Activated naive CD4-positive, alpha-beta T cell treated with anti-CD3 and anti-CD28 coated beads, Interleukin-2, amount 50 U/mL, for 72 hours (primary cell): ENCODE measurements at regions not wholly inside any gene's neighbourhood (a gene's known extent, or its start where the extent isn't known, plus 50 kb on each side); places are given as distances from the start of the nearest gene placed in this dataset.

Experiments used
- ATAC-seq, 2 donors: fragments of 150-1000 bp; cut with Tn5 transposase; 2 replicates each; pipeline ENCODE4 v1.10.0; 2021; ENCODE audit warnings: mild to moderate bottlenecking in 2 of 2, moderate library complexity in 2 of 2
- DNase-seq, 2 donors: peaks; one replicate each; pipeline ENCODE4 v3.0.0; 2021 to 2022; ENCODE audit warnings: low spot score in 2 of 2
- H3K27ac Mint-ChIP-seq, 2 donors: one replicate each; pipeline ENCODE4 v1.8.0; 2022; ENCODE audit warnings: mild to moderate bottlenecking in 2 of 2, mixed read lengths in 2 of 2
- H3K36me3 Mint-ChIP-seq, 2 donors: one replicate each; pipeline ENCODE4 v1.8.0; 2022; ENCODE audit warnings: mixed read lengths in 2 of 2
- H3K9me3 Mint-ChIP-seq, 2 donors: one replicate each; pipeline ENCODE4 v1.8.0; 2022; ENCODE audit warnings: mixed read lengths in 2 of 2

DNA sequence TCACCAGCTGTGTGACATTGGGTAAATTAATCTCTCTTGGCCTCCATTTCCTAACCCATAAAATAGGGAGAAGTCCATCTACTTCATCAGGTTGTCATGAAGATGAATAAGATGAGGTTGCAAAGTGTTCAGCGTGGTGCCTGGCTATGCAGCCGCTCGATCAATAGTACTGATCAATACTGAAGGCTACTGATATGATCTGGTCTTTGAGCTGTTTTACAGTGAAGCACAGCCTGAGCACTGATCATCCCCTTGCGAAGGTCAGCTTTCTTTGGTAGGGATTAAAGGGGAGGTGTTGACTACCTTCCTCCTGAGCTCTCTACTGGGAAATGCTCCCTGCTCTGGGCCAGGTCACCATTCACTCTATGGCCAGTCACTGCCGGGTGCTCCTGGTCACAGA lies 108.4 kb upstream of the NOCT start:
- ATAC-seq: no peak
- no peak for DNase-seq
- no peaks in the 10 kb centered on the region for H3K9me3 Mint-ChIP-seq
- H3K27ac Mint-ChIP-seq: no peak overlapping the region
- H3K36me3 Mint-ChIP-seq: no peaks in the 10 kb centered on the region

- H3K27ac Mint-ChIP-seq: no peak overlapping the region
- DNase-seq (no peak), ATAC-seq (no peak)
- H3K9me3 Mint-ChIP-seq: no peaks in the 10 kb centered on the region
- no peaks in the 10 kb centered on the region for H3K36me3 Mint-ChIP-seq
Observed at GRCh38 chr4:138904793-138905192, 110.8 kb upstream of the NOCT start.

- ATAC-seq (no peak), DNase-seq (no peak)
- no peaks in the 10 kb centered on the region for H3K9me3 Mint-ChIP-seq
Observed at GRCh38 chr4:138903185-138903584, 112.4 kb upstream of the NOCT start.

GRCh38 chr4:138902705-138903104 lies 112.9 kb upstream of the NOCT start:
- Mint-ChIP-seq H3K36me3 (no peaks in the 10 kb centered on the region), H3K9me3 (no peaks in the 10 kb centered on the region), H3K27ac (no peak overlapping the region)
- DNase-seq (no peak), ATAC-seq (no peak)

More at GRCh38 chr4:138903185-138903584, 112.4 kb upstream of the NOCT start:
- H3K27ac Mint-ChIP-seq: no peak overlapping the region
- H3K36me3 Mint-ChIP-seq: no peaks in the 10 kb centered on the region

- ATAC-seq (no peak), DNase-seq (no peak)
- Mint-ChIP-seq H3K27ac (no peak overlapping the region), H3K9me3 (no peaks in the 10 kb centered on the region), H3K36me3 (no peaks in the 10 kb centered on the region)
Observed at GRCh38 chr4:138901177-138901576, 114.4 kb upstream of the NOCT start.

DNA sequence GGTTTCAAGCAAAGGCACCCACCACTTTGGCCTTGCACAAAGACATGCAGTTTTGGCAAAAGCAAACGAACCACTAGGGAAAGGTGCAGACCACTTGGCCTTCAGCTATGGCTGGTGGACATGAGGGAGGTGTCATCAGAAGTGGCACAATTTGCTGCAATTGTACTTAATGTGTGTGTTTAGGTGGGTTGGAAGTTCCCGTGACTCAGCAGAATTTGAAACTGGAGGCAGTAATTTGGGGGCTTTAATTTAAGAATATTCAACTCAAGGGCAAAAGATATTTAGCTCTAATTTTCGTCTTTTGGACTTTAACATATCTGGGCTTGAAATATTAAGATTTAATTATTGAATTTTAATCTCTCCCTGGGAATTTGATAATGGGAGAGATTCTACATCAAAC lies 115.6 kb upstream of the NOCT start:
- DNase-seq: no peak
- no peaks in the 10 kb centered on the region for H3K9me3 Mint-ChIP-seq
- peak overlapping the region in 1 of 2 donors; percentile 60 for H3K27ac Mint-ChIP-seq
- H3K36me3 Mint-ChIP-seq: no peaks in the 10 kb centered on the region
- no peak for ATAC-seq

DNA sequence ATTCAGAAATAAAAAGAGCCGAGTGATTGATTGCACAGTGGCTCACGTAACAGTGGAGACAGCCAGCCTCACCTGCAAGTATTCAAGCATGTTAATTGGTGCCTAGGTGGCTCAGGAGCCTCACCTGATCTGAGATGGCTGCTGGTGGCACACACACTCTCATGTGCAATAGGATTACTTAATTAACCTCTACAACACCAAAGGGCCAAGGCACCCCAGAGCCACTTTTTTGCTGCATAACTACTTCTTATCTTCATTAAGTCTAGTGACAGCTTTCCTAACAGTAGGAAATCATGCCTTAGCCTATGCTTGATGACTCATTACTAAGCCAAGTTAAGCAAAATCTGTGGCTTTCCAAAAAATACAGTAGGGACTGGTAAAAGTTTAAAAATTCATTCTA lies 117.3 kb upstream of the NOCT start:
- Mint-ChIP-seq H3K9me3 (no peaks in the 10 kb centered on the region), H3K36me3 (no peaks in the 10 kb centered on the region), H3K27ac (no peak overlapping the region)
- ATAC-seq: peak in 1 of 2 donors; percentile 5
- DNase-seq: no peak

GRCh38 chr4:138897811-138898226 lies 117.8 kb upstream of the NOCT start:
- no peak for DNase-seq
- Mint-ChIP-seq H3K27ac (no peak overlapping the region), H3K36me3 (no peaks in the 10 kb centered on the region), H3K9me3 (no peaks in the 10 kb centered on the region)
- peak; percentile 33 to 78 for ATAC-seq

DNA sequence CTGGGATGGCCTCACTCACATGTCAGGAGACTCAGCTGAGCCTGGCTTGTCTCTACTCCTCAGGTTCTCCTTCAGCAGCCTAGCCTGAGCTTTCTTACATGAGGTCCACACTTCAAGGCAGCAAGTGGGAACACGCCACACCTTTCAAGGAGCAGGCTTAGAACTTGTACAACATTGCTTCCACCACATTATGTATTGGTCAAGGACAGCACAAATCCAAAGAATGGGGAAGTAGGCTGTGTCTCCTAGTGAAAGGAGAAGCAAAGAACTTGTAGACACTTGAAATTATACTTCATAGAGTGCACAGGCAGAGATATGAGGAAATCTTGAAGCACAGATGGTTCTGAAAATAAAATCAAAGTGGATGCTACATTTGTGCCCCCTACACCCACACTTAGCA lies 120.9 kb upstream of the NOCT start:
- no peaks in the 10 kb centered on the region for H3K9me3 Mint-ChIP-seq
- H3K27ac Mint-ChIP-seq: no peak overlapping the region
- no peak for ATAC-seq
- no peak for DNase-seq
- H3K36me3 Mint-ChIP-seq: no peaks in the 10 kb centered on the region

- Mint-ChIP-seq H3K9me3 (no peaks in the 10 kb centered on the region), H3K27ac (no peak overlapping the region), H3K36me3 (no peaks in the 10 kb centered on the region)
- no peak for DNase-seq
- no peak for ATAC-seq
Observed at GRCh38 chr4:138894011-138894410, 121.6 kb upstream of the NOCT start.

DNA sequence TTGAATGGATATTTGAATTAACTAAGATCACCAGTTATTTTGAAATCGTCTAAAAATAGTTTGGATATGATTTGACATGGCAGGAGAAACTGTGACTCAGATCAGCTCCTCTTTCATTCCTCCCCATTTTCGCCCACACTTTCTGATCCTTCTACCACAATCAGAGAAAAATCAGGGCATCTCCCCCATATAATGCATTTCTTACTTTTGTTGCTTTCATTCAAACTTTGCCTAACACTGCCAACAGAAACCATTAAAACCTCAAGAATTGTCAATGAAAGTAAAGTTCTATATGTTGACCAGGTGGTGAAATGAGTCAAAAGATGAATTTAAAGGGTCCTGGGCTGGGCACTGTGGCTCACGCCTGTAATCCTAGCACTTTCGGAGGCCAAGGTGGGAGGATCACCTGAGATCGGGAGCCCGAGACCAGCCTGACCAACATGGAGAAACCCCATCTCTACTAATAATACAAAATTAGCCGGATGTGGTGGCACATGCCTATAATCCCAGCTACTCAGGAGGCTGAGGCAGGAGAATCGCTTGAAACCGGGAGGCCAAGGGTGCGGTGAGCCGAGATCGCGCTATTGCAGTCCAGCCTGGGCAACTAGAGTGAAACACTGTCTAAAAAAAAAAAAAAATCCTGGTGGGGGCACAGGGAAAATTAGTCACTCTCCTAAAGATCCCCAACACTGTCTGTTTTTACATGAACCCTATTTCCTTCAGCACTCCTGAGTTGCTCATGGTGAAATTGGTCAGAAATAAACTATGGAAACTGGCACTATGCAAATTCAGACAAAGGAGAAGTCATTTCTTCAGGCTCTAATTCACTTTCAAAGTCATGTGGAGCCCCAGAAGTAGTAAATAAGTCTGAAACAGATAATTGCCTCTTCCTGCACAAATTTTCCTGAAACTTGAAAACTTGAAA lies 122.8 kb upstream of the NOCT start:
- H3K36me3 Mint-ChIP-seq: no peaks in the 10 kb centered on the region
- ATAC-seq (peak; percentile 75 to 83), DNase-seq (no peak)
- H3K27ac Mint-ChIP-seq: no peak overlapping the region
- no peaks in the 10 kb centered on the region for H3K9me3 Mint-ChIP-seq

DNA sequence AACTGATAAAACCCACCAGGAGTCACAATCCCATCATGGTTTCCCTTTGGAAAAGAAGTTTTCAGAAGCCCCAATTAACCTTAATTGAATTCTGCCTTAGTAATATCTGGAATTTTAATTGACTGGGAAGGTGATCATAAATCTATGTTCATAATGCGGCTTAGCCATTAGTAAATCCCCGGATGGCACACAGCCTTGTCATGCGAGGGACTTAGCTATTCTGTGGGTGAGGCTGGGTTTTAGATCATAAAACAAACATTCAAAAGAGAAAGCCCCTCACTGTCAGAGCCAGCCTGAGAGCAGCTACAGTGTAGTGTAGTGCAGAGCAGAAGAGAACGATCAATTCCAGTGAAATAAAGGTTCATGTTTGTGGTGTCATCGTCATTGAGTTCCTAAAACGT lies 124.0 kb upstream of the NOCT start:
- no peak for ATAC-seq
- Mint-ChIP-seq H3K9me3 (no peaks in the 10 kb centered on the region), H3K27ac (no peak overlapping the region), H3K36me3 (peaks cover 0 to 5% of the 10 kb centered on the region in 2 donors)
- no peak for DNase-seq

DNA sequence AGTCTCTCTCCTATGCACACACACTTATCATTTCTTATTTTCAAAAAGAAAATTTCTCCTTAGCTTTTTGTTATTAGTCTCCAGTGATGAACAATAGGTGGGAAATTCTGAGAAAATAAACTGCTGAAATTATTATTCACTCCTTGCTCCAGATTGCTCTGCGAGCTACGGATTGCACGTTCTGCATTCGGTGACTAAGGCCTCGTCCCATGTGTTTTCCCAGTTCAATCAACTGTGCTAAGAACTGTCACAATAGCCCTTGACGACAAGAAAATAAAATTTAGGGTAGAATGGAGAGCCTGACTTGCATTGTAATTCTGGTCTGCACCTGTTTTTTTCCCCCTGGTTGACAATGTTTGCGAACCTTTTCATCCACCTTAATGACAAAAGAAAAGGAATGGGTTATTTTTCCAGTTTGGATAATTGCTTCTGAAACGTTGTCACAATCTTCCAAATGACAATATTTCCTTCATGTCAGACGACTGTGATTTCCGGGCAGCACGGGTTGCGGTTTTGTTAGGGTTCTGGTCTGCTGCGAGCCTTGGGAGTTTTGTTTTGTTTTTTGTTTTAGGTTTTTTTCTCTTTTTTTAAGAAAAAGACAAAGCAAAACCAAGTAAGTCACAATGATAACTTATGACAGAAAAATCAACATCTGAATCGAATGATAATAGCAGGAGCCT lies 124.5 kb upstream of the NOCT start:
- ATAC-seq (no peak), DNase-seq (no peak)
- Mint-ChIP-seq H3K9me3 (no peaks in the 10 kb centered on the region), H3K36me3 (peaks cover 0 to 5% of the 10 kb centered on the region in 2 donors), H3K27ac (no peak overlapping the region)

DNA sequence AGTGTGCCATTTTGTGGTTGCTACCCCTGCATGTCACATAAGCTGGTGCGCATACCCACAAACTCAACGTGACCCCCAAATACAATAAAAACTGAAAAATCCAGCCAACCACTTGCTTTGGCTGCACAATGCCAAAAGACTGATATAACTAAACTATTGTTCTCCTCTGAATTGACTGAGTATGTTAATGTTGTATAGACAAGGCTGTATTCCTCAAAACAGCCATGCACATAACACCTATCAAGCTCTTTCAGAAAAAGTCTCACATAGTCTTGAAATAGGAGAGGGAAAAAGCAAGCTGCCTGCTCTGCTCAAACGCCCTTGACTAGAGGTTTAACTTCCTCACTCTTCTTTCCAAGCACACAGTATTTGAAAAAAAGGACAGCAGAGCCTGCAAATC lies 126.4 kb upstream of the NOCT start:
- ATAC-seq (no peak), DNase-seq (no peak)
- H3K27ac Mint-ChIP-seq: no peak overlapping the region
- no peaks in the 10 kb centered on the region for H3K9me3 Mint-ChIP-seq
- H3K36me3 Mint-ChIP-seq: peaks cover 0 to 5% of the 10 kb centered on the region in 2 donors

DNA sequence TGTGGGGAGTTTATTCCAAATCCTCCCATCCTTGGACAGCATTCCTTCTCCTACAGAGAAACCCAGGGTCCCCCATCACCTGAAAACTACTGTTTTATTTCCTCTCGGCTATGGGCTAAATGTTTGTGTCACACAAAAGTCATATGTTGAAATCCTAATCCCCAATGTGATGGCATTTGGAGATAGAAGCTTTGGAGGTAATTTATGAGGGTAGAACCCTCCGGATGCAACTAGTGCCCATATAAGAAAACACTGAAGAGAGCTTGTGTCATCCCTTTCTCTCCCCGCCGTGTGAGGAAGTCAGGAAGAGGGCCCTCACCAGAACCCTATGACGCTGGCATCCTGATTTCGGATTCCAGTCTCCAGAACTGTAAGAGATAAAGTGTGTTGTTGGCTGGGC lies 127.8 kb upstream of the NOCT start:
- ATAC-seq (no peak), DNase-seq (no peak)
- Mint-ChIP-seq H3K27ac (no peak overlapping the region), H3K36me3 (peaks cover 0 to 5% of the 10 kb centered on the region in 2 donors), H3K9me3 (no peaks in the 10 kb centered on the region)

- no peaks in the 10 kb centered on the region for H3K9me3 Mint-ChIP-seq
- H3K36me3 Mint-ChIP-seq: peaks cover 0 to 5% of the 10 kb centered on the region in 2 donors
- ATAC-seq: no peak
- no peak overlapping the region for H3K27ac Mint-ChIP-seq
- DNase-seq: no peak
Observed at GRCh38 chr4:138887341-138887740, 128.2 kb upstream of the NOCT start.

GRCh38 chr4:138879757-138880156 lies 135.8 kb upstream of the NOCT start:
- H3K27ac Mint-ChIP-seq: no peak overlapping the region
- ATAC-seq: no peak
- no peak for DNase-seq
- no peaks in the 10 kb centered on the region for H3K36me3 Mint-ChIP-seq
- H3K9me3 Mint-ChIP-seq: peaks cover 0 to 6% of the 10 kb centered on the region in 2 donors
